D721Med (cell line): ENCODE measurements at regions not wholly inside any gene's neighbourhood (a gene's known extent, or its start where the extent isn't known, plus 50 kb on each side); places are given as distances from the start of the nearest gene placed in this dataset.

Source experiments
- DNase-seq: peaks from one replicate; pipeline ENCODE4 v3.0.0; 2011; ENCODE audit warnings: low spot score; ENCODE audit not compliant: insufficient read length
- FAIRE-seq: peaks from 2 replicates; lab custom pipeline; 2011; peaks lifted over from hg19 to GRCh38; lab: Jason Lieb, UNC
- TF ChIP-seq, protein P1 (sequence below): IDR thresholded peaks from 2 replicates; pipeline ENCODE4 v1.5.1; 2012; ENCODE audit warnings: mild to moderate bottlenecking, control low read depth; ENCODE audit not compliant: insufficient read depth; ENCODE audit errors: missing control alignments

DNA sequence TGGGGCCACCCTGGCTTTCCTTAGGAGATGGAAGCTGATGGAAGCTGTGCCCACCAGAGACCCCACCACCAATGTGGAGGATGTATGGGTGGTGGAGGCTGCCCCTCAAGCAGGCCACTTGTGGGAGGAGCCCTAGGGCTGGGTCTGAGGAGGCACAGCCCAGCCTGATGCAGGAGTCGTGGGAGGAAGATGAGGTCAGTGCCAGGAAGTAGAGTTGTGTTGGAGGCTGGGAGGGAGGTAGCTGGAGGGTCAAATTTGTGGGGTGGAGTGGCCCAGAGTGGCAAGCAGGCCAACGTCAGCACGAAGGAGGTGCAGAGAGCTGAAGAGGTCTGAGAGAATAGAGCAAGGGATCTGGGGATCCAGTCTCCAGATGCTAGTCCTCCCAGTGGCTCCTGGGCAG is 119.0 kb upstream of the USP24 start:
- no peak for FAIRE-seq
- DNase-seq: no peak
- TF ChIP-seq, protein P1, sequence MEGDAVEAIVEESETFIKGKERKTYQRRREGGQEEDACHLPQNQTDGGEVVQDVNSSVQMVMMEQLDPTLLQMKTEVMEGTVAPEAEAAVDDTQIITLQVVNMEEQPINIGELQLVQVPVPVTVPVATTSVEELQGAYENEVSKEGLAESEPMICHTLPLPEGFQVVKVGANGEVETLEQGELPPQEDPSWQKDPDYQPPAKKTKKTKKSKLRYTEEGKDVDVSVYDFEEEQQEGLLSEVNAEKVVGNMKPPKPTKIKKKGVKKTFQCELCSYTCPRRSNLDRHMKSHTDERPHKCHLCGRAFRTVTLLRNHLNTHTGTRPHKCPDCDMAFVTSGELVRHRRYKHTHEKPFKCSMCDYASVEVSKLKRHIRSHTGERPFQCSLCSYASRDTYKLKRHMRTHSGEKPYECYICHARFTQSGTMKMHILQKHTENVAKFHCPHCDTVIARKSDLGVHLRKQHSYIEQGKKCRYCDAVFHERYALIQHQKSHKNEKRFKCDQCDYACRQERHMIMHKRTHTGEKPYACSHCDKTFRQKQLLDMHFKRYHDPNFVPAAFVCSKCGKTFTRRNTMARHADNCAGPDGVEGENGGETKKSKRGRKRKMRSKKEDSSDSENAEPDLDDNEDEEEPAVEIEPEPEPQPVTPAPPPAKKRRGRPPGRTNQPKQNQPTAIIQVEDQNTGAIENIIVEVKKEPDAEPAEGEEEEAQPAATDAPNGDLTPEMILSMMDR: no peak

DNA sequence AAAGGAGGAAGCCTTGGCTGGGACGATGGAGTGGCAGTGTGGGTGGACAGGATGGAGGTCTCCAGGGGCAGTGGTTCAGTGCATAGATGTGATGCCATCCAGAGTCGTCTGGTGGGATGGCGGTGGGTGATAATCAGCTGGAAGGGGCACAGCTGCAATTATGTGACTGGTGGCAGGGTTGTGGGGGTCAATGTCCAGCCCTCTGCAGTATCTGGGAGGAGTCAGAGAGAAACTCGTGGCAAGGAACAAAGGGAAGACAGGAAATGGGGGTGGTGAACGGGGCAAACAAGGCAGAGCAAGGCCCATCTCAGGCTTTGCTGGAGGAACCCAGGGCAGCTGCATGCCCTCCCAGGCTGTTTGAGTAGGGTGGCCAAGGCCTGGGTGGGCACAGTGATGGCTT is 118.3 kb upstream of the USP24 start:
- TF ChIP-seq, protein P1: no peak
- FAIRE-seq: no peak
- no peak for DNase-seq

DNA sequence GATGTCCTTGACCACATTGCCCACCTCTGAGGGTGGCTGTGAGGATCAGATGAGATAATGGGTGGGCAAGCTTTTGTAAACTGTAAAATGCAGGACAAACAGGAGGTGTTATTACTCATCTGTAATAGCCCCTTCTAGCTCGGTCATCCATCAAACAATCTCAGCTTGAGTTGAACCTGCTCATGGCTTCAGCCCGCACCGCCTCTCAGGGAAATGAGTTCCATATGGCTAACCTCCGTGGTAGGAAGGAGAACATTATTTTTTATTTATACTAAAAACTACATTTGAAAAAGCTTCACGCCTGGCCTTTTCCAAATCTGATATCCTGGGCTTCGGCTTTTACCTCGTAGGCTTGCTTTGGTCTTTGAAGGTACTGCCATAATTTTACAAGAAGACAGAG is 116.2 kb upstream of the USP24 start:
- TF ChIP-seq, protein P1: no peak
- no peak for DNase-seq
- no peak for FAIRE-seq

DNA sequence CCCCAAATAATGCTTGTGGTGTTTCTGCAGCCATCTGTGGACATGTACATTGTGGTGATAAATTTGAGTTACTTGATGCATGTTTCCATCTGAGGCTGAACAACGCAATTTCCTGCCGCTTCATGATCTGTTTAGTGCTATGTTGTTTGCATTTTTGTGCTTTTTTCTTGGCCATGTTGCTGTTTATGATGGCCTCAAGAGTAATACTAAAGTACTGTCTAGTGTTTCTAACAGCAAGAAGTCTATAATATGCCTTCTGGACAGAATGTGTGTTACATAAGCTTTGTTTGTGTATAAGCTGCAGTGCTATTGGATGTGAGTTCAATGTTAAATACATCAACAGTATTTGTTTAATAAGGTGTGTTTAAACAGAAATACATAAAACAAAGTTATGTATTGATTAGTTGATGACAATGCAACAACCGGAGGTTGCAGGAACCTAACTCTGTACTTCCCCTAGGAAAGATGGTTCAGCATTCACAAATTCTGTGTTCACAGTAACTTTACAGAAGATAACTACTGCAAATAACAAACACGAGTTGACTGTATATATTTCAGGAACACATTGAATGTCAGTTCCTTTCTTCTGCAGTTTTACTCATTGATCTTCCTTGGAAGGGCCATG is 114.8 kb upstream of the USP24 start:
- FAIRE-seq (no peak), DNase-seq (no peak)
- TF ChIP-seq, protein P1: no peak

DNA sequence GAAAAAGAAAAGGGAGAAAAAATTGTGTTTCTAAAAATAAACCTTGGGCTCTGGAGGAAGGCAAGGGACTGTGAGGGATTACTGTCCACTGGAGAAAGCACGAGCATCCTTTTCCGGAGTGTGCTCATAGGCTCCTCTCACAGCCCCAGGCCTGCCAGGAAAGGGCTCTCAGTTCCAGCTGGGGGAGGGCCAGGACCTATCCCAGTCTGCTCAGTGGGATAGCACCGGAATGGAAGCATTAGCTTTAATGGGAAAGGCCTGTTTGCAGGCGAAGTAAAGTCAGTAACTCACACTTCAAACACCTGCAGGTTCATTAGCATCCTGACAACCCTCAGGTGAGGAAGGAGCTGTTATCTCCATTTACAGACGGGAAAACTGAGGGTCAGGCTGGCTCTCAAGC is 113.9 kb upstream of the USP24 start:
- no peak for FAIRE-seq
- TF ChIP-seq, protein P1: no peak

DNA sequence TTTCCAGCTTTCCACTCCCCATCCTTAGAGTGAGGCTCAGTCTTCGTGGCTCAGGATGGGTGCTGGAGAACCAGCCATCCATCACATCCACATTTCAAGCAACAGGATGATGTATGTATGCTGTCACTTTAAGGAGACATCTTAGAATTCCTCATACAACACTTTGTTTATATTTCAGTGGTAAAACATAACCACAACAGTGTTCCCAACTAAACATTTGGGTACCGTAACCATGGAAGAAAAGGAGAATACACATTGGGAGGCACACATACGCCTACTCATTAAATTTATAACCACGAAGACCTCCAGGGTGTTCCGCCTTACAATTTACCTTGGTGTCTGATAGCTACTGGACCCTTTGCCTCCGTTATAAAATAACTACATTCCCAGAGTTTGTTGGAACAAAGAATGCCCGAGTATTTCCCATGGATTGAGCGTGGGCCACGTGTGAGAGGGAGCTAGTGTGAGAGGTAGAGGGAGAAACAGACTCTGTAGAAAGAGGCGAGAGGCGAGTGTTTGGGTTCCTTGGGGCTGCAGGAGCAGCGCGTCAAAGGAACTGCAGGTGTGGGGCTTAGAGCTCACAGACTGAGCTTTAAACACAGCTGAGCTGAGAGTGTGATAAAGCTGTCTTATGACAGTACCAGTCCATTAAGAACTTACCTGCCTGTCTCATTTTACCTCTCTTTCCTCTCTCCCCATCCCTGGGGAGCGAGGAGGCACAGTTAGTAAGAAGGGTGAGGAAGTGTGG is 111.5 kb upstream of the USP24 start:
- DNase-seq (no peak), FAIRE-seq (no peak)
- TF ChIP-seq, protein P1: no peak

More for the DNA sequence above, 113.9 kb upstream of the USP24 start:
- no peak for DNase-seq

DNA sequence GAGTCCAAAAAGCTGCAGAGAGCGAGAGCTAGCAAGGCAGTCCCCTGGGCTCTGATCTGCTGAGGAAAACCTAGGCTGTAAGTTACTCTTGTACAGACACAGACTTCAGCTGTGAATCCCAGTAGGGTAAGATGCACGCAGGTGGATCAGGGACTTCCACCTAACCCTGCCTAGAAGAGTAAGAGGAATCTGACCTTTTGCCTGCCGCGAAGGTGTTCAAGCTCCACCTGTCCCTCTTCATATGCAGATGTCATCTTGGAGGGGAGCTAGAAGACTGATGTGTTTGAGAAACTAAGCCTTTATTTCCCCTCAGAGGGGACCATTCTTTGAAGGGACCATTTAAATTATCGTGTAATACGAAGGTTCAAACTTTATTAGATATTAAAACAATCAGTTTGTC is 108.6 kb upstream of the USP24 start:
- TF ChIP-seq, protein P1: no peak
- DNase-seq: no peak
- FAIRE-seq: no peak
